GM18873 (cell line): ENCODE measurements at regions not wholly inside any gene's neighbourhood (a gene's known extent, or its start where the extent isn't known, plus 50 kb on each side); places are given as distances from the start of the nearest gene placed in this dataset.

Source experiments
- ATAC-seq: cut with Tn5 transposase; IDR thresholded peaks from one replicate; pipeline ENCODE4 v1.9.1; 2021; ENCODE audit warnings: mild to moderate bottlenecking, moderate library complexity, moderate number of reproducible peaks; ENCODE audit not compliant: unreplicated experiment, low FRiP score

- ATAC-seq = no peak
Observed at GRCh38 chr1:70866542-70867264, 180.9 kb downstream of the PTGER3 start.

DNA sequence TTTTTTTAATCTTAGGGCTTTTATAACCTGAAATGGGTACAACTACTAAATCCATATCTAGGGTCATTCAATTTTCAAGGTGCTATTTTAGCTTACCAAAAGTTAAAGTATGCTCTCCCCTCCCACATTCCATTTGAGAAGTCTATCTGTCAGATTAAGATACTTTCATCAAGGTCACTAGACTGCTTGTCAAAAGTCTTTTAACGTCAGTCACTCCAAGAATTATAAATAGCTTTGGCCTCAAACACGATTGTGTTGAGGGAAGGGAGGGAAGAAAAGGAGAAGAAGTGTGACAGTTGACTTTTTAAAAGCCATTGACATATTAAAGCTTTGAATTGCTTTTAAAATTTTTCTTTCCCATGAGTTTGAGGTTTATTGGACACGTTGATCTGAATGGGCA lies 175.8 kb downstream of the PTGER3 start:
- ATAC-seq = no peak

GRCh38 chr1:70874063-70874462 lies 173.6 kb downstream of the PTGER3 start:
- no peak for ATAC-seq

GRCh38 chr1:70874818-70875217 lies 172.8 kb downstream of the PTGER3 start:
- ATAC-seq = no peak

- no peak for ATAC-seq
Observed at GRCh38 chr1:70877343-70877742, 170.3 kb downstream of the PTGER3 start.

GRCh38 chr1:70887936-70888335 lies 159.7 kb downstream of the PTGER3 start:
- no peak for ATAC-seq

- no peak for ATAC-seq
Observed at GRCh38 chr1:70888722-70889121, 158.9 kb downstream of the PTGER3 start.

- ATAC-seq = no peak
Observed at GRCh38 chr1:70890408-70890807, 157.2 kb downstream of the PTGER3 start.

DNA sequence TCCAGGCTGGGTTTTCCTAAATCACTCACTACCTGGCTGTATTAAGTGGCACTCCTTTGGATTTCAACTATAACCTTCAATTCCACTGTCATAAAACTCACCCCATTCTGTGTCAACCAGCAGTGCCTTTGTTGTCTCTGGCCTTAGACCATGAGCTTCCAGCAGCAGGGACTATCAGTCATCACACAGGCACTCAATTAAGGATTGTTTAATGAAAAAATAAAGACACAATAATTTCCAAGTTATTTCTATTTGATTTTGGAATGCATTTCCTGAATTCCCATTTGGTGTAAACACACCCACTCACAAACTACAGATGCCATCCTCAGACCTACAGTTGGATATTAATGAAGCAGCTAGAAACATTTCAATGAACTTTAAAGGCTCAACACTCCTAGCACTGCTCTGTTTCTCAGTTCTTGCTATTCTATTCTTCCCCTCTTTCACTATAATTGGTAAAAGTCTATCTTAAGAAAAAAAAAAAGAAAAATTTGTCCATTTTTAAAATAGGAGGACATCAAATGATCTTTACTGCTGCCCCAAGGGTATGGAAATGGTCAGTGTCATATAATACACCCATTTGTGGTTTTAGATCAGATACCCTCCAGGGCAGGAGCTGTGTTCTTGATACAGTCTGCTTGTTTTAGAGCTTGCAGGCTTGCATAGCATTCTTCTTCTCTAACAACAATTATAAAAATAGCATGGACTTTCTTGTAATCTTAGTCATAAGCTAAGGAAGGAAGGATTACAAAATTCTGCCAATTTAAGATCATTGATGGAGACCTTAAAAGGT lies 156.4 kb downstream of the PTGER3 start:
- ATAC-seq = no peak

- no peak for ATAC-seq
Observed at GRCh38 chr1:70892140-70892539, 155.5 kb downstream of the PTGER3 start.

- no peak for ATAC-seq
Observed at GRCh38 chr1:70892930-70893329, 154.7 kb downstream of the PTGER3 start.

GRCh38 chr1:70893381-70893780 lies 154.2 kb downstream of the PTGER3 start:
- no peak for ATAC-seq

DNA sequence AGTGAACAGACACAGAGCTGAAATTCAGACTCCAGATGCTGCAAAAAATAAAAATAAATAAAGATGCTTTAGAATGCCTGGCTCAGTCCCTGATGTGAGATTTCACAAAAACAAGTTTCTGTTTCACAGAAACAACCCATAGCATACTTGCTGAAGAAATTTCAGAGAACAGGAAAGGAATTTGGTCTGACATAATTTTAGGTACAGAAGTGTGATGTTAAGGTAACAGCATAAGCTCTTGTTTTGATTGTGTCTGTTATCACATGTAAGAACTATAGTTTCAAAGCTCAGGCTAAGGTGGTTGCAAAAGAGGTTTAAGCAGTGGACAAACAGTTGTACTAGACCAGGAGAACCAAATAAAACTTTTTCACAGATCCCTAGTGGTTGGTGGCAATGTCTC lies 152.1 kb downstream of the PTGER3 start:
- ATAC-seq = no peak

GRCh38 chr1:70896224-70896623 lies 151.4 kb downstream of the PTGER3 start:
- no peak for ATAC-seq

GRCh38 chr1:70897273-70897672 lies 150.3 kb downstream of the PTGER3 start:
- ATAC-seq = no peak

- no peak for ATAC-seq
Observed at GRCh38 chr1:70899735-70900134, 147.9 kb downstream of the PTGER3 start.

GRCh38 chr1:70902211-70902610 lies 145.4 kb downstream of the PTGER3 start:
- ATAC-seq = no peak

- no peak for ATAC-seq
Observed at GRCh38 chr1:70906800-70907199, 140.8 kb downstream of the PTGER3 start.

- ATAC-seq = no peak
Observed at GRCh38 chr1:70907563-70908310, 139.9 kb downstream of the PTGER3 start.

DNA sequence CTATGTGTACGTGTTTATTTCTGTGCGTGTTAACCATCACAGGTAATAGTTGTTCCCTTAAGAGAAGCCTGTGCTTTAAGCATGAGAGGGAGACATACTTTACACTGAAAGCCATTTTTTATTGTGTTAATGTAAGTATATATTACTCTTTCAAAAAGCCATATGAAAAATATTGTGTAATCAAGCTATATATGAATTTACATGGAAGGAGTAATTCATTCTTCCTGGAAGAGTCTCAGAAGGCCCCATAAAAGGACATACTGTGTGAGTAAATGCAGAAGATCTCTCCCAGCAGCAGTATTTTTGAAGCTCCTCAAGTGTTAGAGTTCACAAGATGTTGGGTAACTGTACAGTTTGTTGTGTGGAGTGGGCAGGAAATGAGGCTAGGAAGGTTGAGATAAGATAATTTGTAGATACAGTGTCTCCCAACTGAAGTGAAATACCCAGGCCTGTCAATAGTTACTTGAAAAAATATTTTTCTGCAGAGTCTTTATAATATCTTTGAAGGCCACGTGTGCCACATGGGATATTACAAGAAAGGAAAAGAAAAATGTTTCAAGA lies 138.3 kb downstream of the PTGER3 start:
- ATAC-seq = no peak

GRCh38 chr1:70910013-70910412 lies 137.6 kb downstream of the PTGER3 start:
- ATAC-seq = no peak
